Femur (tissue), 1 donor: ENCODE measurements at regions not wholly inside any gene's neighbourhood (a gene's known extent, or its start where the extent isn't known, plus 50 kb on each side); places are given as distances from the start of the nearest gene placed in this dataset.
"Not testable (repeated sequence)": the region's sequence is repeated elsewhere in the genome, so short reads cannot be mapped to it uniquely, and the experiment has no call there.

Experiments
- DNase-seq: peaks from one replicate; pipeline ENCODE4 v3.0.0-alpha.2; 2017

DNA sequence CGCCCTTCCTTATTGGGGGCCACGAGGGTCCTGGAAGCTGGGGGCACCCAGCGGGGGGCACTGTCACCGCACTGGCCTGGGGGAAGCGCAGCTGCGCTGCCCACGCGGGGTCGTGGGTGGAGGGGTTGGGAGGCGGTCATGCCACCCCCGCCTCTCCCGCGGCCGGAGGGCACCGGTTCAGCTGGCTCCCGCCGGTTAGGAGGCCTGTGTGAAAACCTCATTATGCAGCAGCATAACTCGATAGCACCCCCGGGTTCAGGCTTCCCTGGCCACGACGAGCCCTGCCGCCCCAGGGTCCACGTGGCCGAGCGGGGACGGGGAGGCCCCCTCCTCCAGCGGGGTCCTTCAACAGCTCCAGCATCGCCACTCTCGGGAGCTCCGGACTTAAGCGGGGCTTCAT is 91.2 kb upstream of the ERCC6L2 start:
- DNase-seq: no peak

DNA sequence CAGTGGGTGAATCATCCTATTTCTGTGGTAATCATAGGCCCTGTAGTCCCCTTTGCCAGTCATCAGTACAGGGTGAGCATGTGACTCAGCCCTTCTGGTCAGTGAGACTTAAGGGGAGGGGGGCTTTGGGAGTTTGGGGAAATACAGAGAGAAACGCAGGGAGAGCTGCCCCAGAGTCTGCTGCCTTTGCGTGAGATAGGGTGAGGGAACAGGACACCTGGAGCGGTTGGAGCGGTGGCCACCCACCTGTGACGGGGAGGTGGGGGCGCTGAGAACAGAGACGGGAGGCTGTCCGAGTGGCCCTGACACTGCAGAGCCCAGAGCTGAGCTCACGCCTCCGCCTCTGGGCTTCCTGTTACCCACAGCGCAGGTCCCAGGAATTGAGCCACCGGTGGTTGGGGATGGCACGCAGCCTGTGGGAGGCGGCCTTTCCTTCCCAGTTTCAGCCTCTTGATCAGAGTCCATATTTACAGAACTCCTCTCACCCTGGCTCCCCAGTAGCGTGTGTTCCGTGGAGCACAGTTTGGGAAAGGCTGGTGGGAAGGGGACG is 92.0 kb upstream of the ERCC6L2 start:
- no peak for DNase-seq

DNA sequence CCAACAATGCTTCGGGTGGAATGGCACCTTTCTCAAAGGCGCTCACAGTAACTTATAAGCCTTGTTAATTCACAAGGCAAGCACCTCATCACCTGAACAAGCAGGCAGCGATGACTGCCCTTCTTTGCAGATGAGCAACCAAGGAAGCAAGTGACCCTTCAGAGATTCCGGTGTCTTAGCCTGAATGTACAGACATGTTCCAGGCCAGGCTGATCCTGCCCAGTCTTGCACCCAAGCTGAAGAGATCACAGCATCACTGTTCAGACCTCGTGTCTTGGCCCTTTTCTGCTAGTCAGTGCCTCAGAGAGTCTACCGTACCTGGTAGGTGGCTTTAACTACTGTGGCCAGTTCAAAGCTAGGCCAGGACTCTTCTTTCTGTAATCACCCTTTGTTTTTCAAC is 94.7 kb upstream of the ERCC6L2 start:
- no peak for DNase-seq

DNA sequence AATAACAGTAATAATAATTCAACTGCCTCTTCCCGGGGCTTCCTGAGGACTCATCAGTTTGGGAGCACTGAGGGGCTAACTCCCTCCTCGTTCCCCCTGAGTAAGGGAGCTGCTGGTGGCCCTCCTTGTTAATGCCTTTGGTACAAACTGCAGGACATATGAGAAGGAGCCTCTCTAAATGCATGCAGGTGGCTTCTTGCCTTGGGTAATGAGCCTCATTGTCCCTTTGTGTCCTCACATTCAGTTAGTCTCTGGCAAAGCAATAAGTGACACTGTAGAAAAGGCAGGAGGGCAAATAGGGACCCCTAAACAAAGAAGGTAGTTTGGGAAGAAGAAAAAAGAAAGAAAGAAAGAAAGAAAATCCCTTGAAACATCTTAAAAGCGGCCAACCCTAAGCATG is 95.4 kb upstream of the ERCC6L2 start:
- DNase-seq: no peak

DNA sequence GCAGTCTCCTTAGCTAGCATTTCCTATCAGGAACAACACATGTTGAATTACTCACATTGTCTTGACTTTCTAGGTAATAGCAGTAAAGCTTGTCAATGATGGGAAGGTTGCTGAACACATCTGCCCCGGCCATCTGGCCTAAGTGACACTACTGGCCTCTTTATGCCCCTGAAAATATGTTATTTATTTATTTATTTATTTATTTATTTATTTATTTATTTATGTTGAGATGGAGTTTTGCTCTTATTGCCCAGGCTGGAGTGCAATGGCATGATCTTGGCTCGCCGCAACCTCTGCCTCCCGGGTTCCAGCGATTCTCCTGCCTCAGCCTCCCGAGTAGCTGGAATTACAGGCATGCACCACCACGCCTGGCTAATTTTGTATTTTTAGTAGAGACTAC is 95.9 kb upstream of the ERCC6L2 start:
- DNase-seq: not testable (repeated sequence)

DNA sequence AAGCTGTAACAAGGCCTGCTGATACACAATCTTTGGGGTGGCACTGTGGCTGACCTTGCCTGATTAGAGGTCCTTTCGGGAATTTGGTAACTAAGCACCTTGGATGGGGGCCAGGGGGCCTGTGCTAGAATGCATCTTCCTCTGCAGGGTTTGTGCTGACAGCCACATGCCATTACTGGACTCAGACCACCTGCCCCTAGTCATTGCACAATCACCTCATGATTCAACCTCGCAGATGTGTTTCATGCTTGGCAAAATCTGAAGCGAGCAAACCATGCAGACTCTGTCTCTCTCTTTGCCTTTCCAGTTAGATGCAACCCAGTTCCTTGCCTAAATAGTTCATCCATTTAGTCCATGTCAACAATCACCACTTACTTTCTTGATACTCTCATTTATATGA is 96.5 kb upstream of the ERCC6L2 start:
- DNase-seq: no peak

DNA sequence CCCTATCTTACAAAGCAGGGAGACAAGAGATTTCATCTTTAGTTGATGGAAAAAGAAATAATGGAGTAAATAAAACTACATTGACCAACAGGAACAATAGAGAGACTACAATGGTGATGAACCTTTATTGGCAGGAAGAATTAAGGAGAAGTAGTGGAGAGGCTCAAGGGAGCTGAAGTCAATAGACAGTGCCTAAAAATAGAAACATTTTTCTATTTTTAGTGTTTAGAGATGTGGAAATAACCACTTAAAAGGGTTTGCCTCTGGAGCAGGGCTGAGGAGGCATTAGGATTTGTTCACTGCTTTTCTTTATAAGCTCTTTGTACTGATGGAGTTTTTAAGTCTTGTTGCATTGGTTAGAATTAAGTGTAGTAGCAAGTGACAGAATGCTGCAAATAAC is 98.4 kb upstream of the ERCC6L2 start:
- no peak for DNase-seq

DNA sequence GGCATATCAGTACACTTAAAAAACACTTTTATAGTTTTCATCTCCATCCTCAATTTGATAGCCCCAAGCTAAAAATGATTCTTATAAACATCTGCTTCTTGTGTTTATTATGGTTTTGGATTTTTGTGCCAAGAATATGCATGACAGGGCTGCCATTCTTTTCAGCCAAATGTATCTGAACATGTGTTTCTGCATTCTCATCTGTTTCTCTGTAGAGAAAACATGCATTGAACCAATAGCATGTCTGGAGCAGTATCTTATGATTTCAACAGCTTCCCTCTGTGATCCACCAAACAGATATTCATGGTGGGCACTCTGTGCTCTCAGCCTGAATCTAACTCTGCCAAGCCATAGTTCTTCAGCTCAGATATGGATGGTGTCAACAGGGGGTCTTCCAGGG is 99.3 kb upstream of the ERCC6L2 start:
- no peak for DNase-seq

DNA sequence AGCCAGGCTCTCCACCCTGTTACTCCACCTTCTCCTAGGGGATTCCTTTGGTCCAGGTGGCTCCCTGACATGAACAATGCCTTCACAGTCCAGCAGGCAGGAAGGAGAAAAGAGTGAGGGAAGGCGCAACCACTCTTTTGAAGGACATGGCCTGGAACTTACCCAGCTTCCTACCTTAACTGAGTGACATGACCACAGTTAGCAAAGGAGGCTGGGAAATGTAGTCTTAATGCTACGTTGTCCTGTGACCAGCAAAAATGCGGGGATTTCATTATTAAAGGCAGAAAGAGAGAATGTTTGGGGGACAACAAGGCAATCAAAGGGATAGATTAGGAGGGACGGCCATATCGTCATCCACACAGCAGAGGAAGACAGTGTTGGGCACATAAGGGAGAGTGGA is 100.3 kb upstream of the ERCC6L2 start:
- DNase-seq: no peak

DNA sequence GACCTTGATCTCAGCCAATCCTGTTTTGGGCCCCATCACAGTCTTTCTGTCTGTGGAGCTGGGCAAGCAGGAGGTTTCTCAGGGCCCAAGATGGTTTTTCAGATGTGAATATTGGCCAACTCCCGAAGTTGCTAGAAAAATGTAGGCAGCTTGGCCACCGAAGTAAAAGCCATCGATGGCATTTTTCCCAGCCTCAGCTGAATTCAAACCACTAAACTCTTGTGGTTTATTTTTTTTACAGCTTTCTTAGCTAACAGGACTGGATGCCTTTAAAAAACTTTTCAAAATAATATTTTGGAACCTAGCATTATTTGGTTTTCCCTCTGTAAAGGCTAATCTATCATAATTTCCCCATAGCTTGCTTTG is 102.5 kb upstream of the ERCC6L2 start:
- DNase-seq: peak; percentile 52

DNA sequence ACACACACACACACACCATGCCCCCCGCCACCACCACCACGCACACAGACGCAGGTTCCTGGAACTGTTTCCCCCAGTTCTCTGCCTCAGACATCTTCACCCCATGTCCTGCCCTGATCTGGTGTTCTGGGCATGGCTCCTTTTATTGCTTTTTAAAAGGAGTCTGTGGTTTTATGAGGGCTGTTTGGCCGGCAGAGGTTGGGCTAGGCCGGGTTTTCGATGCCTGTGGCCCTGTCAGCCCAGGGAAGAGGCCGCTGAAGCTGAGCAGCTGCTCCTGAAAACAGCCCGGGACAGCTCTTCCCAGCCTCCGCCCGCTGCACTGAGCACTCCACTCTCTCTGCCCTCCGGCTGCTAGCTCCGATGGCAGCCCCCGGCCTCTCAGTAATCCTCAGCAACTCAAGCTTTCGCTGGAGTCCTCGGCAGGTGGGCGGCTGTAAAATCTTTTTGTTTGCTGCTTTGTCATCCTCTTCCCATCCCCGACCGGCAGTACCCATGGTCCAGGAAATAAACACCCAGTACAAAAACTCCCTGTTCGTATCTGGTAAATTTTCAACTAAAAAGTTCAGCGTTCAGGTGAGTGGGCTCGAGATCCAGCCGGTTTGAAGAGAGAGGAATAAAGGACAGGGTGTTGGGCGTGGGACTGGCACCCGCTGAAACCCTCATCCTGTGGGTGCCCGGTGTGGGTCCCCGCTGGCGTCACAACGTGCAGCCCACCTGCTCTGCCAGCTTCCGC is 103.0 kb upstream of the ERCC6L2 start:
- DNase-seq: peak; percentile 80

DNA sequence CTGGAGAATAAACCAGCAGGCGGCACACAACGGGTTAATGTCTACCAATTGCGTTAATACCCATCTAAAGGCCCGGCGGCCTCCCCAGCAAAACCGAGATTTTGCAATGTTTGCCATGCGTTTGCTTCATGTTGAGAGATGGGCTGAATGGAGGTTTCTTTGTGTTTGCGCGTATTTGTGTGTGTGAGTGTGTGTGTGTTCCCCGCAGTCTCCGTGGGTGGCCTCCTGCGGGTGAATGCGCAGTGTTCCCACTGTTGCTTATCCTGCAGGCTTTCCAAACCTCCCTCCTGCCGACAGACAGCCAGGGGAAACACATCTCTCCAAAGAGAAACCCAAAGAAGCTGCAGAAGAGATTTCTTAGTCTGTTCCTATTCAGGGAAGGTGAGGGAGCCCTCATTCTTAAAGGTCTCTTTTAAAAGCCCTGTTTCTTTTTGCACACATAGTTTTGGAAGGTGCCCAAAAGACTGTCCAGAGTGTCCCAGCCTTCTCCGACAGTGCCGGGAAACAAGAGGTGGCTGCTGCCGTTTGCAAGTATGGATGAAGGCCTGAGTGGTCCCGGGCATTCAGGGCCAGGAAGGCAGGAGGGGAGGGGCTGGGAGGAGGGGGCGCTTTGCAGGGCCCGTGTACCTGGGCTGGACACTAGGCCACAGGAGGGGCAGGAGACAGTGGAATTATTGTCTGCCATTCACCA is 103.8 kb upstream of the ERCC6L2 start:
- DNase-seq: peak; percentile 63

DNA sequence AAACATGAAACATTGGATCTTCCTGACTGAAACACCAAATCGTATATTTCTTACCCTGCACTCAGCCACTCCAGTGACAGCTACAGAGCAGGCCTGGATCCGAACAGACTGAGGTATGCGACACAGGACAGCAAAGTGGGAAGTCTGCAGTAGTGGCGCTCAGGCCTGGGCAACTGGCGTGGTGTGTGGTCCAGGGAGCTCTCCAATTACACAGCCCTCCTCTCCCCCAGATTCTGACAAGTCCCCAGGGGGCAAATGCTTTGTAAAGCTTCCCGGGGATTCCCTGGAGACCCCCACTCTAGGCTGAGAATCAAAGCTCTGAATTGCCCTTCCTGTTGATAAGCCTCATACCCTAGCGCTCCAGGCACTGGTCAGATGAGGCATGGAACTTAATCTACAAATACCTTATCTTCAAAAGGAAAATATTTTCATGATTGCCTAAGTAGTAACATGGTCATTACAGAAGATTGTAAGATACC is 104.8 kb upstream of the ERCC6L2 start:
- no peak for DNase-seq

DNA sequence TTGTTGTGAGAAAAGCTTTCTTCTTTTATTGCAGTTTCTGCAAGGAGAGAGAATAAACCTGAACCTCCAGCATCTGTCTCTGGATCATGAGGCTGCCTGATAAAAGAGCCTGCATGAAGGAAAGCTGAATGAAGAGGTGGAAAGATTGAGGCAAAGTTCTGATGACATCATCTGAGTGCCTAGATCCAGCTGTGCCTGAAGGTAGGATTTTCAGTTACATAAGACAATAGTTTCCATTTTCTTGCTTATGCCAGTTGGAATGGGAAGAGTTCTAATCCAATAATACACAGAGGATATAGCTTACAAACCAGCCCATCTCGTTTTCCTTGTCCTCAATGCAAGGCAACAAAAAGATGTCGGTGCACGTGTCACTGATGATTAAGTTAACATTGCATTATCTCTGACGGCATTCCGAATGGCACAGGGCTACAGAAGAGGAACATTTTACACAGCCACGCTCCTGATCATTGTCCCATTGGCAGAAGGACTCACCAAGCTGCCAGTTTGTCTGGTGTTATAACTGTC is 105.5 kb upstream of the ERCC6L2 start:
- DNase-seq: no peak

DNA sequence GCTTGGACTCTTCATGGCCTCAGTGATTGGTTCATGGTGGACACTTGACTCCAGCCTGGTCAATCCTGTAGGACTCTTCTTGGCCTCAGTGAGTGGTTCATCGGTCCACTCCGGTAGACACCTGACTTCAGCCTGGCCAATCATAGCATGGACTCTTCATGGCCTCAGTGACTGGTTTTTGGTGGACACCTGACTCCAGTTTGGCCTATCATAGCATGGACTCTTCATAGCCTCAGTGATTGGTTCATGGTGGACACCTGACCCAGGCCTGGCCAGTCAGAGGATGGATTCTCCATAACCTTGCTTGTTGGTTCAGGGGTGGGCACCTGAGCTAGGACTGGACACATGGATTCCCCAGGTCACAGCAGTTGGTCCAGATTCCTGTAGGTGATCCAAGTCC is 106.0 kb upstream of the ERCC6L2 start:
- DNase-seq: no peak

DNA sequence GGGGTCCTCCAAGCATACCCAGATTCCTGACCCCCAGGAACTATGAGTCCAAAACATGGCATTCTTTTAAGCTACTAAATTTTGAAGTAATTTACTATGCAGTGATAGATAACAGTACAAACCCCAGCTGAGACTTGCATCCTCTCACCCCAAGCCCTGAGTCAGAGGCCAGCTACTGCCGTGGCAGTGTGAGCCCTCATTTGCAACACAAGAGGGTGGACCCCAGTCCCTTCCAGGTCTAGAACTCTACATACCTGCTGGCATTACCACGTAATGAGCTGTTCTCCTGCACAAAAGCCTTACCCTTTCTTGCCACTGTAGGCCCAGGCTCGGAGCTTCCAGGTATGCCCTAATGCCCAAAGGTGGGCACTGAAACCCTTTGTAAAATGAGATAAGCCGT is 108.6 kb upstream of the ERCC6L2 start:
- DNase-seq: no peak

DNA sequence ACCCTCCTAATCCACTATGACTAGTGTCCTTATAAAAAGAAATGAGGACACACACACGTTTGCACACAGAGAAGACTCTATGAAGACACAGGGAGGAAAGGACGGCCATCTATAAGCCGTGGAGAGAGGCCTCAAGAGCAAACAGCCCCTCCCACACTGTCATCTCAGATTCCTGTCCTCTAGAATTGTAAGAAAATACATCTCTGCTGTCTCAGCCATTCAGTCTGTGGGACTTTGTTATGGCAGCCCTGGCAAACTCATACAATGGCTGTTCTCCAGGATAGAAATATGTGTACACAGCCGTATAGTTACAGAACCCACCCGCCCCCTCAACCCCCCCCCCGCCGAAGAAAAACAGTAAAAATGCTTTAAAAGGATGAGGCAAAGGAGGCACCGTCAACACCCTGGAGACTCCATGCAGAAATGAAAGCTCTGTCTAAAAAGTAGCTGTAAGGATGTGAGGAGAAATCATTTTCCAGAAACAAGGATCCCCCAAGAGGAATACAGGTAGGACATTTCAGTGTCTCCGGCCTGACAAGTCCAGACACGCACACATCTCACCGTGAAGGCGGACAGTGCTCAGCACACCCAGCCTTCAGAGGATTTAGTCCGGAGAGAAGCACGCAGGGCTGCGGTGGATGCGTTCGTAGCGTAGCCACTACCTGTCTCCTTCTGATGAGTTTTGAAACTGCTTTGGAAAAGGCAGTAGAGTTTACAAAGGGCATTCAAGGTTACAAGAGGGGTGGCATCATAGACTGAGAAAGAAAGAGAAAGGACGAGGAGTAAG is 110.8 kb upstream of the ERCC6L2 start:
- DNase-seq: no peak

DNA sequence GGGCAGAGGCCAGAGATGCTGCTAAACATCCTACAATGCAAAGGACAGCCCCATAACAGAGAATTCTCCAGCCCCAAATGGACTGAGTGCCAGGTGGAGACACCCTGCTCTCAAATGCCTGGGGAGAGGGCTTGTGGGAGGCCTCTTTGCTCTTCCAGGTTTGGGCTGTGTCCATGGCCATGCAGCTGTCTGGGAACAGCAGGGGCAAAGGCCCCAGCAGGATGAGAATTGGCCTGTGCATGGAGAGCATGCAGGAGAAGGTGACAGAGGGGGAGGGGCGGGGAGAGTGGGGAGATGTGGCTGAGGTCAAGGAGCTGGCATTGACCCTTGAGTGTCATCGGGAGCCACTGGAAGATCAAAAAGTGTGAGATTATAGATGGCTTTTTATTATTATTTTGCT is 111.5 kb upstream of the ERCC6L2 start:
- no peak for DNase-seq

DNA sequence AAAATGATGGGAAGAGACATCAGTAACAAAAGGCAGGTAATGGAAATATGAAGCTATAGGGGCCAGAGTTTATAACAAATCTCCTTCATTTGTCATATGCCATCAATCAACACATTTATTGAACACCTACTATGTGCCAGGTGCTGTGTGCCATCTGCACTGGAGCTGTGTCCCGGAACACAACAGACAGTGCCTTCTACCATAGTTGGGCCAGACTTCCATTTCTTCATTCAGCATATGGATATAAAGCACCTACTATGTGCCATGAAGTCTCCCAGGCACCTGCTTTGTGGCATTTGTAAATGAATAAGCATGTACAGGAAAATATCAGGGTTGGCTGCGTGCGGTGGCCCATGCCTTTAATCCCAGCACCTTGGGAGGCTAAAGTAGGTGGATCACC is 112.5 kb upstream of the ERCC6L2 start:
- DNase-seq: no peak

DNA sequence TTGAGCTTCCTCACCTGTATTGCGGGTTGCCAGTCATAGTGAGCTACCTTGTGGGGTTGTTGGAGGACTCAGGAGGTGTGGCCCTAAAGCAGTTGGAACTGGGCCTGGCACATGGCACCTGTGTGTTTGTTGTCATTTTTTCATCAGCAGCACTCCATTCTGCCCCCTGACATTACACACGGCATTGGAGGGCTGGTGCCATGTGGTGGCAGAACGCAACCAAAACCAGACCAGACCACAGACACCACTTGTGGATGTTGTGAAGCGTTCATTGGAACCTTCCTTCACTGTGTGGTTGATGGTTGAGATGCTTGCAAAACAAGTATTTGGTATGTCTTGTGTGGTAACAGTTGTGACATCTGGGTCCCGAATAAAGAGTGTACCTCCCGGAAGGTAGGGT is 113.2 kb upstream of the ERCC6L2 start:
- DNase-seq: no peak

DNA sequence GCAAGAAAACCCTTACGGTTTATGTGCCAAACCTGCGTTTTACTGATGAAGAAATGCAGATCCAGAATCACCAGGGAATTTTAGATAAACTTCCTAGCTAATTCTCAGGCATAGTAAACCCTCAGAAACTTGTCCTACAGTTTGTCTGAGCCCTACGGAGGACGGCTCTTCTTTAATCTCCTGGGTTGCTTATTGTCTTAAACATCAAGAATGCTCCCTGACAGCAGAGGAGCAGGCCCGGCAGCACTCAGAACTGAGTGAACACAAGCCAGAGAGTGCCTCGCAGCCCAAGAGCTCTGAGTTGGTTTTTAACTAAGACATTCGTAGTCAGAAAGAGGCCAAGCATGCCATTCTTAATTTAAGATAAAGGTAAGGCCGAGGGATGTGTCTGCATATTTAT is 114.7 kb upstream of the ERCC6L2 start:
- DNase-seq: no peak

DNA sequence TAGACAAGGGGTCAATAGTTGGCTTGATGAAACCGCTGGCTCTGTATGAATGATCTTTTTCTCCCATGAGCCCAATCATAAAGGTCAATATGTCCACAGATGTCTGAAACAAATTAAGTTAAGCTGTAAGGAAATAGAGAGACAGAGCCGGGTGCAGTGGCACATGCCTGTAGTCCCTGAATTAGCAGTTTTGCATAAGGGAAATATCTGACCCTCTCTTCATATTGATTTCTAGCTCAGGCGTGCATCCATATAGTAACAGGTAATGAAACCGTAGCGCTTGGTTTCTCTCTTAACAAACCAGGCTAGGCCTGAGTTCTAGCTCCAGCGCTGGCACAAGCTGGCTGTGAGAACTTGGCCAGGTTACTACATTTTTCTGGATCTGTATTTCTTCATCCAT is 118.1 kb upstream of the ERCC6L2 start:
- DNase-seq: no peak

DNA sequence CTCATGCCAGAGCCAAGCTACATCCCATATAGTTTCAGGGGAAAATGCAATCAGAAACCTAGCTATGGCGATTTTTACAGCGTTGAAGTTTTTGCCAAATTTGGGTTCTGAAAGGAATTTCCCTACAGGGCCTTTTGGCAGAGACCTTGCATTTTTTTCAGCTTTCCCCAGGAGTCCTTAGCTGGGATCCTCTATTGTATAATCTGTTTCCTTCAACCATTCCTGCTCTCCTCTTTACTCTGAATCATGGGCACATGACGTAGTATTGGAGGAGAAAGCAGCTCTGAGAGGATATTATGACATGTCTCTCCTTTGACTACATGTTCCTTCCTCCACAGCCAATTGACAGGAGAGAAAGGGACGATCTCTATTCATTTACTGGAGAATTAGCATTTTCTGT is 118.5 kb upstream of the ERCC6L2 start:
- no peak for DNase-seq
